Astrocyte (in vitro differentiated cells and primary cell): ENCODE measurements at regions not wholly inside any gene's neighbourhood (a gene's known extent, or its start where the extent isn't known, plus 50 kb on each side); places are given as distances from the start of the nearest gene placed in this dataset.

ENCODE experiments used
- DNase-seq: peaks from one replicate; pipeline ENCODE4 v3.0.0-alpha.2; 2010; ENCODE audit warnings: low read depth
- FAIRE-seq: peaks from 2 replicates; lab custom pipeline; 2011; peaks lifted over from hg19 to GRCh38; lab: Jason Lieb, UNC
- H2AFZ ChIP-seq: 2 replicates; pipeline ENCODE4 v1.6.0; 2012; ENCODE audit warnings: low read depth, low read length, inconsistent platforms
- H3K27ac ChIP-seq: 2 replicates; pipeline ENCODE4 v1.5.1; 2011; ENCODE audit warnings: low read depth, low read length, inconsistent platforms
- H3K27me3 ChIP-seq: 2 replicates; pipeline ENCODE4 v1.6.0; 2011; ENCODE audit warnings: low read length, inconsistent platforms; ENCODE audit not compliant: insufficient read depth
- H3K36me3 ChIP-seq: 2 replicates; pipeline ENCODE4 v1.5.1; 2011; ENCODE audit warnings: low read length, inconsistent platforms; ENCODE audit not compliant: insufficient read depth
- H3K4me1 ChIP-seq: 2 replicates; pipeline ENCODE4 v1.5.1; 2011; ENCODE audit warnings: low read length, inconsistent platforms; ENCODE audit not compliant: insufficient read depth
- H3K4me2 ChIP-seq: 2 replicates; pipeline ENCODE4 v1.6.0; 2012; ENCODE audit warnings: low read length, inconsistent platforms
- H3K4me3 ChIP-seq: 2 replicates; pipeline ENCODE4 v1.5.1; 2011; ENCODE audit warnings: low read depth, mild to moderate bottlenecking, low read length, inconsistent platforms; ENCODE audit not compliant: insufficient read depth
- H3K79me2 ChIP-seq: 2 replicates; pipeline ENCODE4 v1.6.0; 2012; ENCODE audit warnings: mild to moderate bottlenecking, low read length, inconsistent platforms; ENCODE audit not compliant: insufficient read depth
- H3K9ac ChIP-seq: 2 replicates; pipeline ENCODE4 v1.6.0; 2012; ENCODE audit warnings: mild to moderate bottlenecking, low read length, inconsistent platforms
- H3K9me3 ChIP-seq: 2 replicates; pipeline ENCODE4 v1.5.1; 2012; ENCODE audit warnings: low read depth, mild to moderate bottlenecking, low read length, inconsistent platforms; ENCODE audit not compliant: insufficient read depth
- H4K20me1 ChIP-seq: 2 replicates; pipeline ENCODE4 v1.6.0; 2012; ENCODE audit warnings: low read length, inconsistent platforms; ENCODE audit not compliant: insufficient read depth
- H3K27ac Mint-ChIP-seq: one replicate; pipeline ENCODE4 v1.8.0; 2021; ENCODE audit warnings: mild to moderate bottlenecking, mixed read lengths; ENCODE audit not compliant: unreplicated experiment
- H3K27me3 Mint-ChIP-seq: one replicate; pipeline ENCODE4 v1.8.0; 2021; ENCODE audit warnings: low read depth, mixed read lengths; ENCODE audit not compliant: unreplicated experiment
- H3K36me3 Mint-ChIP-seq: one replicate; pipeline ENCODE4 v1.8.0; 2021; ENCODE audit warnings: low read depth, mixed read lengths; ENCODE audit not compliant: unreplicated experiment
- H3K4me1 Mint-ChIP-seq: one replicate; pipeline ENCODE4 v1.8.0; 2021; ENCODE audit warnings: low read depth, mixed read lengths; ENCODE audit not compliant: unreplicated experiment
- H3K4me3 Mint-ChIP-seq: one replicate; pipeline ENCODE4 v1.8.0; 2021; ENCODE audit warnings: mild to moderate bottlenecking, moderate library complexity, mixed read lengths; ENCODE audit not compliant: unreplicated experiment
- H3K9me3 Mint-ChIP-seq: one replicate; pipeline ENCODE4 v1.8.0; 2021; ENCODE audit warnings: mild to moderate bottlenecking, mixed read lengths; ENCODE audit not compliant: unreplicated experiment
- CTCF ChIP-seq: IDR thresholded peaks from 2 replicates; pipeline ENCODE4 v1.5.1; 2011; ENCODE audit warnings: low read depth, mild to moderate bottlenecking, inconsistent platforms, low read length, moderate library complexity; ENCODE audit not compliant: insufficient read depth
- EZH2 ChIP-seq: IDR thresholded peaks from 2 replicates; pipeline ENCODE4 v1.6.1; 2012; ENCODE audit warnings: mild to moderate bottlenecking, low read length, inconsistent platforms; ENCODE audit not compliant: insufficient read depth

- FAIRE-seq (no peak), DNase-seq (no peak)
- Histone ChIP-seq H2AFZ (no peak overlapping the region), H3K27ac (no peak overlapping the region), H4K20me1 (no peaks in the 10 kb centered on the region), H3K4me2 (no peak overlapping the region), H3K4me3 (no peak overlapping the region), H3K4me1 (no peaks in the 10 kb centered on the region), H3K79me2 (no peaks in the 10 kb centered on the region), H3K9me3 (no peaks in the 10 kb centered on the region), H3K36me3 (no peaks in the 10 kb centered on the region), H3K27me3 (peaks cover 8% of the 10 kb centered on the region), H3K9ac (no peak overlapping the region)
- Mint-ChIP-seq H3K4me1 (peaks cover 12% of the 10 kb centered on the region), H3K9me3 (peaks cover 1% of the 10 kb centered on the region), H3K27ac (no peak overlapping the region), H3K27me3 (peaks cover 54% of the 10 kb centered on the region), H3K36me3 (no peaks in the 10 kb centered on the region), H3K4me3 (no peak overlapping the region)
- TF ChIP-seq CTCF, result no peak
Measured at GRCh38 chr10:78953799-78954297, 114.9 kb upstream of the ZMIZ1 start.

GRCh38 chr10:78954689-78955088 is 114.1 kb upstream of the ZMIZ1 start:
- H3K36me3 Mint-ChIP-seq, result no peaks in the 10 kb centered on the region
- no peaks in the 10 kb centered on the region for H3K4me1 ChIP-seq
- H3K36me3 ChIP-seq, result no peaks in the 10 kb centered on the region
- FAIRE-seq (no peak), DNase-seq (no peak)
- no peak overlapping the region for H3K9ac ChIP-seq
- no peak overlapping the region for H2AFZ ChIP-seq
- H3K27ac ChIP-seq, result no peak overlapping the region
- peaks cover 47% of the 10 kb centered on the region for H3K27me3 Mint-ChIP-seq
- H3K27me3 ChIP-seq, result peaks cover 4% of the 10 kb centered on the region
- no peak overlapping the region for H3K4me3 Mint-ChIP-seq
- H3K9me3 Mint-ChIP-seq, result peaks cover 1% of the 10 kb centered on the region
- H3K9me3 ChIP-seq, result no peaks in the 10 kb centered on the region
- no peaks in the 10 kb centered on the region for H3K79me2 ChIP-seq
- H3K4me2 ChIP-seq, result no peak overlapping the region
- no peaks in the 10 kb centered on the region for H4K20me1 ChIP-seq
- no peak for TF ChIP-seq CTCF
- TF ChIP-seq EZH2, result no peak
- peaks cover 12% of the 10 kb centered on the region for H3K4me1 Mint-ChIP-seq
- H3K4me3 ChIP-seq, result no peak overlapping the region
- no peak overlapping the region for H3K27ac Mint-ChIP-seq

GRCh38 chr10:78955206-78955605 is 113.6 kb upstream of the ZMIZ1 start:
- DNase-seq, result no peak
- Histone ChIP-seq H3K36me3 (no peaks in the 10 kb centered on the region), H3K27ac (no peak overlapping the region)

More at GRCh38 chr10:78955206-78955605, 113.6 kb upstream of the ZMIZ1 start:
- Mint-ChIP-seq H3K9me3 (peaks cover 1% of the 10 kb centered on the region), H3K36me3 (no peaks in the 10 kb centered on the region), H3K4me3 (no peak overlapping the region), H3K27me3 (peaks cover 43% of the 10 kb centered on the region), H3K27ac (no peak overlapping the region), H3K4me1 (peaks cover 12% of the 10 kb centered on the region)
- H2AFZ ChIP-seq, result no peak overlapping the region
- H3K9me3 ChIP-seq, result no peaks in the 10 kb centered on the region
- FAIRE-seq, result no peak
- H3K4me3 ChIP-seq, result no peak overlapping the region
- TF ChIP-seq EZH2 (no peak), CTCF (no peak)
- no peak overlapping the region for H3K9ac ChIP-seq
- H3K4me2 ChIP-seq, result no peak overlapping the region
- H4K20me1 ChIP-seq, result no peaks in the 10 kb centered on the region
- H3K4me1 ChIP-seq, result no peaks in the 10 kb centered on the region
- H3K79me2 ChIP-seq, result no peaks in the 10 kb centered on the region
- peaks cover 3% of the 10 kb centered on the region for H3K27me3 ChIP-seq
